Aorta (tissue), 5 donors: ENCODE measurements at regions not wholly inside any gene's neighbourhood (a gene's known extent, or its start where the extent isn't known, plus 50 kb on each side); places are given as distances from the start of the nearest gene placed in this dataset.

Source experiments
- ATAC-seq: fragments of 200-7000 bp; cut with Tn5 transposase; one replicate; pipeline ENCODE4 v1.9.1; 2022; ENCODE audit warnings: moderate library complexity; ENCODE audit not compliant: low FRiP score
- DNase-seq, 2 donors: peaks; one replicate each; pipeline ENCODE4 v3.0.0-alpha.2; 2020
- H3K27ac ChIP-seq, 2 donors: one replicate each; pipeline ENCODE4 v1.5.1; 2013; ENCODE audit warnings: low read length in 2 of 2, mild to moderate bottlenecking in 2 of 2, moderate library complexity in 2 of 2, control low read depth in 1 of 2, inconsistent platforms in 1 of 2, low read depth in 1 of 2
- H3K27me3 ChIP-seq, 2 donors: one replicate each; pipeline ENCODE4 v1.6.1; 2013; ENCODE audit warnings: control low read depth in 1 of 2, low read length in 1 of 2, mild to moderate bottlenecking in 1 of 2, moderate library complexity in 1 of 2; ENCODE audit not compliant: insufficient read depth in 2 of 2, control insufficient read depth in 1 of 2
- H3K36me3 ChIP-seq, 2 donors: one replicate each; pipeline ENCODE4 v1.6.1; 2013; ENCODE audit warnings: control low read depth in 1 of 2, low read length in 1 of 2, mild to moderate bottlenecking in 1 of 2; ENCODE audit not compliant: insufficient read depth in 2 of 2, control insufficient read depth in 1 of 2
- H3K4me1 ChIP-seq, 2 donors: one replicate each; pipeline ENCODE4 v1.6.1; 2013; ENCODE audit warnings: low read length in 2 of 2, control low read depth in 1 of 2, mild to moderate bottlenecking in 1 of 2, moderate library complexity in 1 of 2; ENCODE audit not compliant: insufficient read depth in 2 of 2, control insufficient read depth in 1 of 2
- H3K4me3 ChIP-seq, 2 donors: one replicate each; pipeline ENCODE4 v1.5.1; 2013; ENCODE audit warnings: low read length in 2 of 2, control low read depth in 1 of 2, mild to moderate bottlenecking in 1 of 2
- H3K9me3 ChIP-seq: one replicate; pipeline ENCODE4 v1.6.1; 2013; ENCODE audit warnings: mild to moderate bottlenecking, low read length; ENCODE audit not compliant: control insufficient read depth
- WGBS, 2 donors: extraction: QIAGEN DNeasy Blood & Tissue Kit; methylation state at CpG; one replicate each; pipeline ENCODE4 v1.1.7; 2013; 5-methylcytosine and 5-hydroxymethylcytosine counted together
- intact Hi-C, 2 donors: fragments of 100-400 bp; cut with DNase I; formaldehyde crosslinking; loops; one replicate each; pipeline versions ENCODE4 v1.14.2 to v1.15.0; 2022
- donor health status: healthy with polysubstance abuse.
- donor health status: Bipolar disorder and iron deficiency.
- donor health status: DM: no; HTN: no; CAD: no.
- donor health status: DM: no; HTN: no; CAD: no.
- donor health status: DM: yes; HTN: yes; CAD: no.

DNA sequence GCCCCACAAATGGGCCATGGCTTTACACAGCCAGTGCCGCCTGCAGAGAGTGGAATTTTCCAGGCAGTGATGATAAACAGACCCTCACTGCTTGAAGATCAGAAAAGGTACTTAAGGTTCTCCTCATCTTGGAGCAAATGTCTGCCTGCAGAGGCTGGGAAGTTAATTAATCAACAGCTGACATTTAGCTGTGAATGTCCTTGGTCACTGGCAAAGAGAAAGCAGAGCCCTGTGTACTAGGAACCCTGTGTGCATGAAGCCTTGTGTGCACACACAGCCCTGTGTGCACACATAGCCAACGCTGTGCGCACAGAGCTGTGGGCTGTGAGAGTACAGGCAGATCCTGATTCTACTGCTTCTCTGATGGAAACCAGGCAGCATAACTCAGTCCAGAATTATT is 291.6 kb upstream of the MKI67 start:
- Histone ChIP-seq H3K4me1 (no peaks in the 10 kb centered on the region), H3K4me3 (no peak overlapping the region), H3K27ac (no peak overlapping the region), H3K9me3 (no peaks in the 10 kb centered on the region), H3K27me3 (peaks cover 0 to 1% of the 10 kb centered on the region in 2 donors), H3K36me3 (no peaks in the 10 kb centered on the region)
- intact Hi-C loops = no loop called here
- 79 to 84% methylated on average over 3 of the region's 3 CpGs for WGBS, 2 donors
- DNase-seq (no peak), ATAC-seq (no peak)

DNA sequence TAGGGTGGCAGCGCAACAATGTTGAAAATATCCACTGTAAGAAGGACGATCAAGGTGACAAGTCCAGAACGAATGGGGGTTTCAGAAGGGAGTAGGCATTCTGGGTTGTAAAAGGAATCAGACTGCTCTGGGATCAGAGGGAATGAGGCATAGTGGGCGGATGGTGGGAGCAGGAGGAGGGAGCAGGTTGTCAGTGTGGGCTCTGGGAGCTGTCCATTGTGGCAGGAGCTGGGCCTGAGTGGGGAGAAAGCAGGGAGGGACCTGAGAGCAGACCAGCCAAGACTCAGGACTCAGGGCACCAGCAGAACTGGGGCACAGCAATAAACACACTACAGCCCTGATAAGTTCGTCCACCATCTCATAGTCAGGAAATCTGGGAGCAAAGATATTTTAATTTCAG is 292.6 kb upstream of the MKI67 start:
- intact Hi-C loops = no loop called here
- DNase-seq = no peak
- Histone ChIP-seq H3K27ac (no peak overlapping the region), H3K36me3 (no peaks in the 10 kb centered on the region), H3K27me3 (peaks cover 0 to 1% of the 10 kb centered on the region in 2 donors), H3K4me3 (no peak overlapping the region), H3K9me3 (no peaks in the 10 kb centered on the region), H3K4me1 (no peaks in the 10 kb centered on the region)
- 62 to 66% methylated on average over 5 of the region's 5 CpGs for WGBS, 2 donors
- ATAC-seq = no peak

DNA sequence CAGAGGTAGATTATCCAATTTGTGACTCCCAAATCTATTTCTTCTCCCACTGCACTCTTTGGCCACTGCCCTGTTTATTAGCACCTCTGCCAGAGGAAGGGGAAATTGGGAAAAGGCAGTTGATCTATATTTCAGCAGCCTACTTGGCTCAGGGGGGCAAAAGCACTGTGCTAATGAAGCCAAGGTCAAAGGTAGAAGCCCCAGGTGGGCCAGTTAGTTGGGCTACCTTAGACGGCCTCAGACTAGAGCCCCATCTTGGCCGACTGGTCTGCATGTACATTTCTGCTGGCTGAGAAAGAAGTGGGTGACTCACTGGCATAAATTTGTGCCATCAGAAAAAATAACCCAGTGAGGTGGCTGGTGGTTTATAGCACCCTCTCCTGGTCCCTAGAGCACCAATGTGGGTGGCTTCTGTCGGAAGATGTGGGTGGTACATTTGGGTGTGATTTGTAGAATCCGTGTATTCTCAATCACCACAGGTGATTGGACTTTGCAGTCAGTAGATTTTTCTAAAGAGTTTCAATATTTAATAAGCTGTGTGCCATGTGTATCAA is 293.3 kb upstream of the MKI67 start:
- ATAC-seq (no peak), DNase-seq (no peak)
- WGBS, 2 donors = 52 to 54% methylated on average over 4 of the region's 4 CpGs
- H3K36me3 ChIP-seq = no peaks in the 10 kb centered on the region
- peaks cover 0 to 1% of the 10 kb centered on the region in 2 donors for H3K27me3 ChIP-seq
- H3K4me3 ChIP-seq = no peak overlapping the region
- intact Hi-C loops = no loop called here
- no peaks in the 10 kb centered on the region for H3K9me3 ChIP-seq
- H3K4me1 ChIP-seq = no peaks in the 10 kb centered on the region
- H3K27ac ChIP-seq = no peak overlapping the region

DNA sequence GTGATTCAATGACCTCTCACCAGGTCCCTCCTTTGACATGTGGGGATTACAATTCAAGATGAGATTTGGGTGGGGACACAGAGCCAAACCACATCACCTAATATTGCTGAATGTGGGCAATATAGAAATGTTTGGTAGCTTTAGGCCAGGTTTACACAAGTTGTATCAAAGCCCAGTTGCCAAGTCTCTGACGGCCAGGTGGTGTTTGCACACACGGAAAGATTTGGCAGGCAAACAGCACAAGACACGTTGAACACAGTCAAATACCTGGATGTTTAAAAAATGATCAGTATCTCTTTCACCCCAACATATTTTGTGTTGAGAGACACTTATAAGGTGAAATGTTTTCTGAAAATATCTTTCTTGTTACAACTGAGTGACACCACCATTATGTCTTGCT is 294.4 kb upstream of the MKI67 start:
- H3K36me3 ChIP-seq = no peaks in the 10 kb centered on the region
- intact Hi-C loops = no loop called here
- H3K9me3 ChIP-seq = no peaks in the 10 kb centered on the region
- H3K27me3 ChIP-seq = peaks cover 0 to 1% of the 10 kb centered on the region in 2 donors
- 61 to 74% methylated on average over 3 of the region's 3 CpGs for WGBS, 2 donors
- H3K27ac ChIP-seq = no peak overlapping the region
- ATAC-seq = no peak
- H3K4me1 ChIP-seq = no peaks in the 10 kb centered on the region
- no peak overlapping the region for H3K4me3 ChIP-seq
- DNase-seq = no peak

DNA sequence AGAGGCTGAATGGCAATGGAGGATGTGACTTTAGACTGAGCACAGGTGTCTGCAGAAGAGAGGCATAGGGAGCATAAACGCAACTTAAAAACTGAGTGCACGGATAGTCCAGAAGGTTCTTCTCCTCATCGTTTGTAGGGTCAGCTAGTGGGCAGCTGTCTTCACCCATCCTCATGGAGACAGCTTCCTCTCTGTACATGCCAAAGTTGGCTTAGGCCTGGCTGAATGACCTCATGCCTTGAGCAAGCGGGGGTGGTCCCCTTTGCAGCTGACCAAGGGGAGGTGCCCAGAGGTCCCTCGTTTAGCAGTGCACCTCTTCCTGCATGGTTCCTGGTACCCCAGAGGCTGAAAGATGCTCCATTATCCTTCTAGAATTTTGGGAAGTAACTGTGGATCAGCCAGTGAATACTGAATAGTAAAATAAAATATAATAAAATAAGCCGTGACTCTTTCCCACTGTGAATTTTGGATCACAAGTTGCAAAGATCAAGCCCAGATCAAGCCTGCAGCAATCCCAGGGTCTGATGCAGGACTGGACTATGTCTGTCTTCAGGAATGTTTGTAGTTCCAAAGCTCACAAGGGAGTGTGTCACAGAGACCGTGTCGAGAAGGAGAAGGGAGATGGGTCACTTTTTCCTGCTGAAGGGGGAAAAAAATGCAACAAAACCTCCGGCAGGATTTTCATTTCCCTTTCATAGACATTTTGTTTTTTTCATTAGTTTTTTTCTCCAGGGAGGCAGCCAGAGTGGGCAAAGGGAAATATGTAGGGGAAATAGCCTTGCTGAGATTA is 295.3 kb upstream of the MKI67 start:
- Histone ChIP-seq H3K9me3 (no peaks in the 10 kb centered on the region), H3K36me3 (no peaks in the 10 kb centered on the region), H3K27ac (no peak overlapping the region), H3K27me3 (peaks cover 0 to 1% of the 10 kb centered on the region in 2 donors), H3K4me1 (no peaks in the 10 kb centered on the region), H3K4me3 (no peak overlapping the region)
- intact Hi-C loops = no loop called here
- 46 to 51% methylated on average over 9 of the region's 9 CpGs for WGBS, 2 donors
- ATAC-seq (no peak), DNase-seq (no peak)

DNA sequence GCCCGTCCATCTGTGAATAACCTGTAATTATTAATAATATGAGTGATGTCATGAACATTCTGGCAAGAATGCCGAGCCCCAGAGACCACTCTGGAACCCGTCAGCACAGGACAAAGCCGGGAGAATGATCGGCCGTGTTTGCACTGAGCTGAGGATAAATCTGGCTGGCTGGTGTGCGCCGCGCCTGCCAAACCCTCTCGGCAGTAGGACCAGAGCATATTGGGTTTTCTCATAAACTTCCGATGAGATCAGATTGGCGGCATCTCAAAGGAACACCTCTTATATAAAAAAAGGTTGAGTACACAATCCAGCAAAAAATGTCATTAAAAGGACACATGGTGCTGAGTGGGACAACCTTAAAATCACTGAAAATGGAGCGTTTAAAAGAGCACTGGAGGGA is 296.0 kb upstream of the MKI67 start:
- ATAC-seq (no peak), DNase-seq (no peak)
- H3K27ac ChIP-seq = no peak overlapping the region
- H3K4me1 ChIP-seq = no peaks in the 10 kb centered on the region
- H3K36me3 ChIP-seq = no peaks in the 10 kb centered on the region
- 63 to 74% methylated on average over 13 of the region's 13 CpGs for WGBS, 2 donors
- H3K9me3 ChIP-seq = peaks cover 1% of the 10 kb centered on the region
- H3K27me3 ChIP-seq = peaks cover 0 to 1% of the 10 kb centered on the region in 2 donors
- no peak overlapping the region for H3K4me3 ChIP-seq
- intact Hi-C loops = no loop called here

DNA sequence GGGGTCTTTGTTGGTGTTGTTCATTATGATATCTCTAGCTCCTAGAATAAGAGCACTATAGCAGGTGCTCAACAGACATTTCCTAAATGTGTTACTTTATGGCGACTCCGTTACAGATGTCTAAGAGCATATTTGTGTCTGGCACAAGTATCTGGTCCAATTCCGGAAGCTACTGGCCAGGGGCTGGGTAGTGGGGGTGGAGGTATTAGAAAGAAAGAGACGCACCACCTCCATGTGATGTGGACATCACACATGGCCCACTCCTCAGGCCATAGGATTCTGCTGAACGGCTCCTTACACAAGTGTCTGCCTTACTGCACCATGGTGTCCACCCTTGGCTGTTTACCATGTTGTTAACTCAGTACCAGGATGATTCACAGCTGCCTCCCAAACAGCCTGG is 296.8 kb upstream of the MKI67 start:
- DNase-seq = no peak
- no peak for ATAC-seq
- Histone ChIP-seq H3K27ac (no peak overlapping the region), H3K36me3 (no peaks in the 10 kb centered on the region), H3K27me3 (peaks cover 0 to 1% of the 10 kb centered on the region in 2 donors), H3K9me3 (peaks cover 1% of the 10 kb centered on the region), H3K4me1 (no peaks in the 10 kb centered on the region), H3K4me3 (no peak overlapping the region)
- 88 to 93% methylated on average over 5 of the region's 5 CpGs for WGBS, 2 donors
- intact Hi-C loops = no loop called here

DNA sequence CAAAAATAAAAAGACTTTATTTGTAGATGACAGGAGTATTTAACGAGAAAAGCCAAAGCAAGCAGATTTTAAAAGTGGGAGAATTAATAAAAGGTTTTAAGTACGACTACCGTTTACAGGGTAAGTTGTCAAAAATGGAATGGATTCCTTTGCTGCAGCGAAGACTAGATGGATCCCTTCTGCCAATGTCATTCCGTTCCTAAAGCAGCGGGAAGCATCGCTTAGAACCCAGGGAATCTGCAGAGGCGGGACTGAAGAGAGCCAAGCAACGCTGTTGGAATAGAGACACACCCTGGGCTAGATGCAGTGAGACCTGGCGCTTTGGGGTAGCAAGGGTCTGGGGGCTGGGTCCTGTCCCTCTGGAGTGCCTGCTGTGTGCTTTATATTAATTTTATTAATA is 303.1 kb upstream of the MKI67 start:
- ATAC-seq (no peak), DNase-seq (no peak)
- peaks cover 1% of the 10 kb centered on the region for H3K9me3 ChIP-seq
- H3K4me3 ChIP-seq = no peak overlapping the region
- H3K36me3 ChIP-seq = no peaks in the 10 kb centered on the region
- intact Hi-C loops = no loop called here
- H3K27me3 ChIP-seq = no peaks in the 10 kb centered on the region
- H3K4me1 ChIP-seq = no peaks in the 10 kb centered on the region
- no peak overlapping the region for H3K27ac ChIP-seq
- 70 to 76% methylated on average over 10 of the region's 10 CpGs for WGBS, 2 donors

DNA sequence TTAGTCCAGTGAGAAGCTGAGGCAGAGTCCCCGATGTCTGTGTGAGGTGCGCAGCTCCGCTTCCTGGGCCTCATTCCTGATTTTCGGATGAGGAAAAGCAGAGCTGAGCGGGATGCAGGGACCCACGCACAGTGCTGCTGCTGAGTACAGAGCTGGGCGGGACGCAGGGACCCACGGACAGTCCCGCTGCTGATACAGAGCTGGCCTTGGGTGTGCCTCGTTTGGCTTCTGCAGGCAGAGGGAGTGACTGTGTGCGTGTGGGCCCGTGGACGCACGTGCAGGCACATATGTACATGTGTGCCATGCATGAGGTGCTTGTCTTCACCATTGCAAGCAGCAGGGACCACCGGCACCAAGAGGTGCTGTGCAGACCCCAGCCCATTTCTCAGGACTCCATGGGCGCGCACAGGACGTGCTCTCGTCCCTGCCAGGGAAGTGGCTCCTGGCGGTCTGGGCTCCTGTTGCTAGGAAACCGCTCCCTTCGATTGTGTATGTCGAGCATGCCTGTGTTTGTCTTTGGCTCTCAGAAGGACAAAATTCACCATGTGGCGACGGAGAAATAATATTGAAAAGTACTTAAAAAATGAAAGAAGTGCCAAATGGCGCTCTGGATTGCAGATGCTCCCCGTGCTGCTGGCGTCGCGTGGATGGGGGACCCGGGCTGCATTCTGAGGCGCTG is 303.8 kb upstream of the MKI67 start:
- ATAC-seq = no peak

More for the DNA sequence above, 303.8 kb upstream of the MKI67 start:
- intact Hi-C loops = no loop called here
- Histone ChIP-seq H3K9me3 (peaks cover 1% of the 10 kb centered on the region), H3K27ac (no peak overlapping the region), H3K4me1 (no peaks in the 10 kb centered on the region), H3K4me3 (no peak overlapping the region), H3K36me3 (no peaks in the 10 kb centered on the region), H3K27me3 (no peaks in the 10 kb centered on the region)
- 66 to 70% methylated on average over 33 of the region's 33 CpGs for WGBS, 2 donors
- DNase-seq = no peak
